Esophagus (tissue), 2 donors: ENCODE measurements at regions not wholly inside any gene's neighbourhood (a gene's known extent, or its start where the extent isn't known, plus 50 kb on each side); places are given as distances from the start of the nearest gene placed in this dataset.
"Not testable (repeated sequence)": the region's sequence is repeated elsewhere in the genome, so short reads cannot be mapped to it uniquely, and the experiment has no call there.

Experiments
- H3K27ac ChIP-seq, 2 donors: one replicate each; pipeline ENCODE4 v1.5.1; 2013; ENCODE audit warnings: low read depth in 2 of 2, mild to moderate bottlenecking in 2 of 2, inconsistent platforms in 1 of 2, low read length in 1 of 2, moderate library complexity in 1 of 2
- H3K27me3 ChIP-seq, 2 donors: one replicate each; pipeline ENCODE4 v1.6.1; 2013; ENCODE audit warnings: low read length in 2 of 2, control low read depth in 1 of 2, mild to moderate bottlenecking in 1 of 2; ENCODE audit not compliant: insufficient read depth in 2 of 2, control insufficient read depth in 1 of 2
- H3K36me3 ChIP-seq, 2 donors: one replicate each; pipeline ENCODE4 v1.6.1; 2013; ENCODE audit warnings: low read length in 1 of 2; ENCODE audit not compliant: control insufficient read depth in 2 of 2, insufficient read depth in 2 of 2
- H3K4me1 ChIP-seq, 2 donors: one replicate each; pipeline ENCODE4 v1.6.1; 2013; ENCODE audit warnings: low read length in 1 of 2; ENCODE audit not compliant: control insufficient read depth in 2 of 2, insufficient read depth in 2 of 2
- H3K4me3 ChIP-seq, 2 donors: one replicate each; pipeline ENCODE4 v1.5.1; 2013; ENCODE audit warnings: low read length in 2 of 2, mild to moderate bottlenecking in 2 of 2, low read depth in 1 of 2, moderate library complexity in 1 of 2
- H3K9me3 ChIP-seq, 2 donors: one replicate each; pipeline ENCODE4 v1.6.1; 2013; ENCODE audit warnings: mild to moderate bottlenecking in 2 of 2, low read depth in 1 of 2, low read length in 1 of 2, moderate library complexity in 1 of 2; ENCODE audit not compliant: control insufficient read depth in 2 of 2, insufficient read depth in 1 of 2
- WGBS, 2 donors: extraction: QIAGEN DNeasy Blood & Tissue Kit; methylation state at CpG; one replicate each; pipeline ENCODE4 v1.1.7; 2013; 5-methylcytosine and 5-hydroxymethylcytosine counted together
- donor health status: healthy with polysubstance abuse.
- donor health status: Bipolar disorder and iron deficiency.

GRCh38 chr19:27821418-27822018 lies 1391.4 kb downstream of the UQCRFS1 start:
- no peaks in the 10 kb centered on the region for H3K27me3 ChIP-seq
- H3K9me3 ChIP-seq = no peaks in the 10 kb centered on the region
- no peaks in the 10 kb centered on the region for H3K36me3 ChIP-seq
- H3K4me1 ChIP-seq = no peaks in the 10 kb centered on the region
- H3K4me3 ChIP-seq = no peak overlapping the region
- no peak overlapping the region for H3K27ac ChIP-seq

DNA sequence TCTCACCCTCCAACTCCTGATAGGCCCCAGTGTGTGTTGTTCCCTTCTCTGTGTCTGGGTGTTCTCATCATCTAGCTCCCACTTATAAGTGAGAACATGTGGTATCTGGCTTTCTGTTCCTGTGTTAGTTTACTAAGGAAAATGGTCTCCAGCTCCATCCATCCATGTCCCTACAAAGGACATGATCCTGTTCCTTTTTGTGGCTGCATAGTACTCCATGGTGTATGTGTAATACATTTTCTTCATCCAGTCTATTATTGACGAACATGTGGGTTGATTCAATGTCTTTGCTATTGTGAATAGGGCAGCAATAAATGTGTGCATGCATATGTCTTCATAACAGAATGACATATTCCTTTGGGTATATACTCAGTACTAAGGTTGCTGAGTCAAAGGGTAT lies 1397.0 kb downstream of the UQCRFS1 start:
- WGBS, 2 donors = 81 to 83% methylated on average over 1 of the region's 1 CpG
- H3K27me3 ChIP-seq = no peaks in the 10 kb centered on the region
- no peak overlapping the region for H3K27ac ChIP-seq
- H3K9me3 ChIP-seq = peaks cover 0 to 4% of the 10 kb centered on the region in 2 donors
- H3K36me3 ChIP-seq = no peaks in the 10 kb centered on the region
- no peak overlapping the region for H3K4me3 ChIP-seq
- no peaks in the 10 kb centered on the region for H3K4me1 ChIP-seq

DNA sequence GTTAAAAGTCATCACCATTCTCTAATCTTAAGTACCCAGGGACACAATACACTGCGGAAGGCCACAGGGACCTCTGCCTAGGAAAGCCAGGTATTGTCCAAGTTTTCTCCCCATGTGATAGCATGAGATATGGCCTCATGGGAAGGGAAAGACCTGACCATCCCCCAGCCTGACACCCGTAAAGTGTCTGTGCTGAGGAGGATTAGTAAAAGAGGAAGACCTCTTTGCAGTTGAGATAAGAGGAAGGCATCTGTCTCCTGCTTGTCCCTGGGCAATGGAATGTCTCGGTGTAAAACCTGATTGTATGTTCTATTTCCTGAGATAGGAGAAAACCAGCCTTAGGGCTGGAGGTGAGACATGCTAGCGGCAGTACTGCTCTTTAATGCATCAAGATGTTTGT lies 1398.1 kb downstream of the UQCRFS1 start:
- H3K27me3 ChIP-seq, H3K27ac ChIP-seq, H3K4me3 ChIP-seq, H3K9me3 ChIP-seq, H3K4me1 ChIP-seq, H3K36me3 ChIP-seq: not testable (repeated sequence)
- 89 to 93% methylated on average over 4 of the region's 4 CpGs for WGBS, 2 donors

GRCh38 chr19:27814274-27814673 lies 1398.7 kb downstream of the UQCRFS1 start:
- H3K36me3 ChIP-seq, H3K9me3 ChIP-seq, H3K4me1 ChIP-seq, H3K4me3 ChIP-seq, H3K27ac ChIP-seq, H3K27me3 ChIP-seq: not testable (repeated sequence)
- 64 to 67% methylated on average over 3 of the region's 3 CpGs for WGBS, 2 donors

GRCh38 chr19:27806471-27807070 lies 1406.4 kb downstream of the UQCRFS1 start:
- H3K4me3 ChIP-seq = no peak overlapping the region
- peaks cover 0 to 10% of the 10 kb centered on the region in 2 donors for H3K9me3 ChIP-seq
- WGBS, 2 donors = 91 to 96% methylated on average over 17 of the region's 17 CpGs
- no peak overlapping the region for H3K27ac ChIP-seq
- H3K36me3 ChIP-seq = peaks cover 0 to 12% of the 10 kb centered on the region in 2 donors
- no peaks in the 10 kb centered on the region for H3K4me1 ChIP-seq
- no peaks in the 10 kb centered on the region for H3K27me3 ChIP-seq

- Histone ChIP-seq H3K9me3 (peaks cover 0 to 10% of the 10 kb centered on the region in 2 donors), H3K36me3 (peaks cover 0 to 12% of the 10 kb centered on the region in 2 donors), H3K4me1 (no peaks in the 10 kb centered on the region), H3K4me3 (no peak overlapping the region), H3K27ac (no peak overlapping the region), H3K27me3 (no peaks in the 10 kb centered on the region)
- WGBS, 2 donors = 95 to 98% methylated on average over 19 of the region's 19 CpGs
Measured at GRCh38 chr19:27805848-27806247, 1407.1 kb downstream of the UQCRFS1 start.

DNA sequence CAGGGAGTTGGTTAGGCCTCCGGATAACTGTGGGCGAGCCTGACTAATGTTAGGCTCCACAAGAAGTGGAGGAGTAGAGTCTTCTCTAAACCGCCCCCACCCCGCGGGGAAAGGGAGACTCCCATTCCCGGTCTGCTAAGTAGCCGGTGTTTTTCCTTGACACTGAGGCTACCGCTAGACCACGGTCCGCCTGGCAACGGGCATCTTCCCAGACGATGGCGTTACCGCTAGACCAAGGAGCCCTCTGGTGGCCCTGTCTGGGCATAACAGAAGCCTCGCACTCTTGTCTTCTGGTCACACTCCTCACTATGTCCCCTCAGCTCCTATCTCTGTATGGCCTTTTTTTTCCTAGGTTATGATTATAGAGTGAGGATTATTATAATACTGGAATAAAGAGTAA lies 1410.7 kb downstream of the UQCRFS1 start:
- 64 to 74% methylated on average over 15 of the region's 15 CpGs for WGBS, 2 donors
- H3K9me3 ChIP-seq, H3K4me1 ChIP-seq, H3K27ac ChIP-seq, H3K27me3 ChIP-seq, H3K4me3 ChIP-seq: not testable (repeated sequence)
- H3K36me3 ChIP-seq = peaks cover 0 to 13% of the 10 kb centered on the region in 2 donors

DNA sequence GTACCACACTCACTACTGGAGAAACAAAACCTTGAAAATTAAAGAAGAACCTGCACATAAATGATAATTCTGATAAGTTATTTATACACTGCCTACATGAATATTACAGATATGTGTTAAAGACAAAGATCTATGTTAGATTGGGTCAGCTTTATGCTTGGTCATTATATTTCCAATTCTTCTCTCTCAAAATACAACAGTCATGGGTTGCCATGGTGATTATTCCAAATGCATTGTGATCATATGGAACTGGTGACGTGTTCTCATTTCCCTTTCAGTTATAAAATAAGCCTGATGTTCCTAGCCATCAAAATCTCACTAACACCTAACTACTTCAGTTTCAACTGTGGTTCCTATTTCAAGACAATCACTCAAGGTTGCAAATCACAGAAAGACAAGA lies 1416.4 kb downstream of the UQCRFS1 start:
- 65 to 83% methylated on average over 1 of the region's 1 CpG for WGBS, 2 donors
- H3K4me3 ChIP-seq = no peak overlapping the region
- H3K27me3 ChIP-seq = no peaks in the 10 kb centered on the region
- no peak overlapping the region for H3K27ac ChIP-seq
- peaks cover 0 to 2% of the 10 kb centered on the region in 2 donors for H3K36me3 ChIP-seq
- H3K4me1 ChIP-seq = peaks cover 11 to 14% of the 10 kb centered on the region in 2 donors
- H3K9me3 ChIP-seq = no peaks in the 10 kb centered on the region

- Histone ChIP-seq H3K27ac (no peak overlapping the region), H3K27me3 (no peaks in the 10 kb centered on the region), H3K9me3 (no peaks in the 10 kb centered on the region), H3K4me1 (peaks cover 11 to 14% of the 10 kb centered on the region in 2 donors), H3K36me3 (peaks cover 0 to 2% of the 10 kb centered on the region in 2 donors), H3K4me3 (no peak overlapping the region)
- WGBS, 2 donors = 48 to 76% methylated on average over 2 of the region's 2 CpGs
Measured at GRCh38 chr19:27796073-27796472, 1416.9 kb downstream of the UQCRFS1 start.

GRCh38 chr19:27795369-27795768 lies 1417.6 kb downstream of the UQCRFS1 start:
- peaks cover 11 to 14% of the 10 kb centered on the region in 2 donors for H3K4me1 ChIP-seq
- no peak overlapping the region for H3K27ac ChIP-seq
- WGBS, 2 donors = 89 to 97% methylated on average over 2 of the region's 2 CpGs
- no peaks in the 10 kb centered on the region for H3K27me3 ChIP-seq
- peaks cover 0 to 2% of the 10 kb centered on the region in 2 donors for H3K36me3 ChIP-seq
- H3K4me3 ChIP-seq = no peak overlapping the region
- H3K9me3 ChIP-seq = no peaks in the 10 kb centered on the region
